Ishikawa (cell line): ENCODE measurements at regions not wholly inside any gene's neighbourhood (a gene's known extent, or its start where the extent isn't known, plus 50 kb on each side); places are given as distances from the start of the nearest gene placed in this dataset.

Source experiments
- CEBPB ChIP-seq: IDR thresholded peaks from 2 replicates; pipeline ENCODE4 v1.6.1; 2012
- CREB1 ChIP-seq: IDR thresholded peaks from 2 replicates; pipeline ENCODE4 v1.6.1; 2012; ENCODE audit warnings: low read depth
- EGR1 ChIP-seq: IDR thresholded peaks from 2 replicates; pipeline ENCODE4 v1.6.1; 2012
- EP300 ChIP-seq: IDR thresholded peaks from 2 replicates; pipeline ENCODE4 v1.6.1; 2012; ENCODE audit warnings: borderline replicate concordance
- FOXM1 ChIP-seq: IDR thresholded peaks from 2 replicates; pipeline ENCODE4 v1.6.1; 2012; ENCODE audit warnings: low read depth, borderline replicate concordance
- MAX ChIP-seq: IDR thresholded peaks from 2 replicates; pipeline ENCODE4 v1.6.1; 2012
- NFIC ChIP-seq: IDR thresholded peaks from 2 replicates; pipeline ENCODE4 v1.6.1; 2012
- RAD21 ChIP-seq: IDR thresholded peaks from 2 replicates; pipeline ENCODE4 v1.6.1; 2012; ENCODE audit warnings: low read depth
- TAF1 ChIP-seq: IDR thresholded peaks from 2 replicates; pipeline ENCODE4 v1.6.1; 2012; ENCODE audit warnings: low read depth, mild to moderate bottlenecking
- TCF12 ChIP-seq: IDR thresholded peaks from 2 replicates; pipeline ENCODE4 v1.6.1; 2012; ENCODE audit warnings: low read depth
- TEAD4 ChIP-seq: IDR thresholded peaks from 2 replicates; pipeline ENCODE4 v1.6.1; 2012
- USF1 ChIP-seq: IDR thresholded peaks from 2 replicates; pipeline ENCODE4 v1.6.1; 2012
- YY1 ChIP-seq: IDR thresholded peaks from 2 replicates; pipeline ENCODE4 v1.6.1; 2012; ENCODE audit warnings: low read depth
- ZBTB7A ChIP-seq: IDR thresholded peaks from 2 replicates; pipeline ENCODE4 v1.6.1; 2012; ENCODE audit warnings: low read depth
- TF ChIP-seq, protein P1 (sequence below): IDR thresholded peaks from 2 replicates; pipeline ENCODE4 v1.6.1; 2012; ENCODE audit warnings: low read depth, mild to moderate bottlenecking

DNA sequence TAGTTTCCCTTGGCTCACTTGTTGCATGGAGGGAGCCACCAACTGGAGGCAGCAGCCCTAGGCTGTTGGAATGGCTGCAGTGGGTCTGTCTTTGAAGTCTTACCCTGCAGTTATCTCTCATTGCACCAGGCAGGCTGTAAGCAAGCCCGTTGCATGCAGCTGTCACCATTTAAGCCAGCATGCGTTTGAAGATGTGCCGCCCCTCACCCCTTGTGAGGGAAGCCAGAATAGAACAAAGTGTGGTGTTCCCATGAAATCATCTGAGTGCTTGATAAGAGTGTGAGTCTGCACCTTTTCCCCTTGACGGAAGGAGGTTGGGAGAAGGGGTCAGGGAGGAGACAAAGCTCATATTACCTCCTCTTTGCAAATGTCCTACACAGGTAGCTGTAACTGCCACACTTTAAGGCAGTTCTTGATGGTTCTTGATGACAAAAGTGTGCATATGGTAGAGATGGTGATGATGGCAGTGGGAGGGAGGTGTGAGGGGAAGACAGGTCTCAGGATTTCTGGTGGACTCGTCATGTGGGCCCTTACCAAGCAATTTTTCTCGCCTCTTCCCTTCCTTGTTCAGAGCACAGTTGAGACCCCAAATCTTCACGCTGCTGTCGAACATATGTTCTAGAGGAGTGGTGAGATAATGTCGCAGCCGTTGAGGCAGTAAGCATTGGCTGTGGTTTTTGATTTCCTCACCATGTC is 191.4 kb upstream of the LEF1 start:
- TF ChIP-seq CREB1 (no peak), USF1 (no peak), MAX (no peak), RAD21 (no peak), CEBPB (no peak), FOXM1 (no peak), EGR1 (no peak)

DNA sequence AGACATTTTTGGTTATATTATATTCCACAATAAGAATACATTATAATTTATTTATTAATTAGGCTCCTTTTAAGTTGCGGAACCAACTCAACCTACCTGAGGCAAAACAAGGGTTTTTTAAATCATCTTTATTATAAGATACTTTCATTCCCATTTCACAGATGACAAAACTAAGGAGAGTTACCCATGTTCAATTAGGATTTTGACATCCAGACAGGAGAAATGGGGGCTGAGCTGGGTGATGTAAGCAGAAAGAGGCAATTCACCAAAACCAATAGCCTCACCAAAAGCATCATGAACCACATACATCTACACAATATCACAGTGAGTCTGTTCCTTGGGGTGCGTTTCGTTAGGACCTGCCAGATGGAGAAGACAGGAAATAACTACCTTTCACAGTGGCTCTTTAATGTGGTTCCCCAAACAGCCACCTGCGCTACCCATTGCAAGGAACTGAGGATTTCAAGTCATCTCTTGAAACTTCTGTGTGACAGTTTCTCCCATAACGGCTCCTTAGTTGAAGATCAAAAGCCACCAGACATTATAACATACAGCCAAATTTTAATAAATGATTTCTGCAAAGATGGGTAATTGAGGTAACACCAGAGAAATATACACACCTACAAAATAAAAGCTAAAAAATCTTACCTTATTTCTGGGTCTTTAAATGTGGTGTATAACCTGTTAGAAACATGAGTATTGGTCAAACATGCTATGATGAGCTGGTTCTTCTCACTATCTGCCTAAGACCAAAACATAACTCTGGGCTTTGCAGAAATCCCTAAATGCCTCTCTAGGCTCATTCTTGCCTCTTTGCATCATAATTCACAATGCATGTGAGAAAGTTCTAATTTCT is 190.6 kb upstream of the LEF1 start:
- TF ChIP-seq CEBPB (no peak), FOXM1 (no peak), TCF12 (no peak), ZBTB7A (no peak), EP300 (no peak), CREB1 (no peak)

GRCh38 chr4:108355902-108356535 is 187.3 kb upstream of the LEF1 start:
- TF ChIP-seq USF1 (no peak), RAD21 (no peak), CEBPB (no peak), MAX (no peak), TAF1 (no peak), EP300 (no peak), EGR1 (no peak), TEAD4 (no peak), YY1 (no peak), FOXM1 (no peak), CREB1 (no peak), ZBTB7A (no peak), TCF12 (no peak), NFIC (no peak)
- TF ChIP-seq, protein P1, sequence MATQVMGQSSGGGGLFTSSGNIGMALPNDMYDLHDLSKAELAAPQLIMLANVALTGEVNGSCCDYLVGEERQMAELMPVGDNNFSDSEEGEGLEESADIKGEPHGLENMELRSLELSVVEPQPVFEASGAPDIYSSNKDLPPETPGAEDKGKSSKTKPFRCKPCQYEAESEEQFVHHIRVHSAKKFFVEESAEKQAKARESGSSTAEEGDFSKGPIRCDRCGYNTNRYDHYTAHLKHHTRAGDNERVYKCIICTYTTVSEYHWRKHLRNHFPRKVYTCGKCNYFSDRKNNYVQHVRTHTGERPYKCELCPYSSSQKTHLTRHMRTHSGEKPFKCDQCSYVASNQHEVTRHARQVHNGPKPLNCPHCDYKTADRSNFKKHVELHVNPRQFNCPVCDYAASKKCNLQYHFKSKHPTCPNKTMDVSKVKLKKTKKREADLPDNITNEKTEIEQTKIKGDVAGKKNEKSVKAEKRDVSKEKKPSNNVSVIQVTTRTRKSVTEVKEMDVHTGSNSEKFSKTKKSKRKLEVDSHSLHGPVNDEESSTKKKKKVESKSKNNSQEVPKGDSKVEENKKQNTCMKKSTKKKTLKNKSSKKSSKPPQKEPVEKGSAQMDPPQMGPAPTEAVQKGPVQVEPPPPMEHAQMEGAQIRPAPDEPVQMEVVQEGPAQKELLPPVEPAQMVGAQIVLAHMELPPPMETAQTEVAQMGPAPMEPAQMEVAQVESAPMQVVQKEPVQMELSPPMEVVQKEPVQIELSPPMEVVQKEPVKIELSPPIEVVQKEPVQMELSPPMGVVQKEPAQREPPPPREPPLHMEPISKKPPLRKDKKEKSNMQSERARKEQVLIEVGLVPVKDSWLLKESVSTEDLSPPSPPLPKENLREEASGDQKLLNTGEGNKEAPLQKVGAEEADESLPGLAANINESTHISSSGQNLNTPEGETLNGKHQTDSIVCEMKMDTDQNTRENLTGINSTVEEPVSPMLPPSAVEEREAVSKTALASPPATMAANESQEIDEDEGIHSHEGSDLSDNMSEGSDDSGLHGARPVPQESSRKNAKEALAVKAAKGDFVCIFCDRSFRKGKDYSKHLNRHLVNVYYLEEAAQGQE = no peak

DNA sequence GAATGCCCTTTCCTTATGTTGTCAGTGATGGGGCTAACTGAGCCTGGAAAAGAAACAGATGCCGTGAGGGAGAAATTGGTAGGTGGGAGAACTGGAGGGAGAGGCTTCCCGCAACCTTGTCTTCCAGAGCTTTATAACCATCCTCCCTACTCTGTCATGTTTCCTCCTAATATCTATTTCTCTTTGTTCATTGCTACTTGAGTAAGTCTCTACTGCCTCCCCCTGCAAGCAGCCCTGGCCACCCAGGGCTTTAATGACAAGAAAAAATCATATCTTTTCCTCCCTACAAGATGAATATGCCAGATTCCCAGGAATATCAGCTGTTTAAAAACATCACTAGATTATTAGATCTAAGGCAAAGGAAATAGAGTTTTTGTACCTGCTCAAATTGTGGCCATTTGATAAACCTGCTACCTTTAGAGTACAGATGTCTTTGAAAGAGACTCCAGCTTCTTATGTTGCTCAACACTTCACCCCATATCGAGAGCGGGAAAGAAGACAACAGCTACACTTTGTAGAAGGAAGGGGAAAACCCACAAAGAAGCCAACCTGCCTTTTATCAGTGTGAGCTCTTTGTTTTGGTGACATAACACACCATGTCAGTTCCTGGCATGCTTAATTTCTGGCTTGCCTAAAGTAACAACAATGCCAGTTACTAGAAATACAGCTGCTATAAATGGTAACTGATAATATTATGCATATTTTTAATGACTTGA is 186.6 kb upstream of the LEF1 start:
- no peak for TF ChIP-seq EP300
- TF ChIP-seq, protein P1 = no peak
- no peak for TF ChIP-seq FOXM1
- TF ChIP-seq USF1 = no peak
- no peak for TF ChIP-seq TEAD4
- TF ChIP-seq CEBPB = no peak
- TF ChIP-seq TCF12 = no peak
- TF ChIP-seq RAD21 = no peak
- TF ChIP-seq MAX = no peak
- TF ChIP-seq ZBTB7A = no peak
- TF ChIP-seq YY1 = no peak
- TF ChIP-seq TAF1 = no peak
- no peak for TF ChIP-seq CREB1
- no peak for TF ChIP-seq EGR1
- no peak for TF ChIP-seq NFIC
